Right atrium auricular region (tissue), 2 donors: ENCODE measurements at regions not wholly inside any gene's neighbourhood (a gene's known extent, or its start where the extent isn't known, plus 50 kb on each side); places are given as distances from the start of the nearest gene placed in this dataset.

Experiments
- DNase-seq: peaks from one replicate; pipeline ENCODE4 v3.0.0-alpha.2; 2019; ENCODE audit warnings: low spot score
- H3K27ac ChIP-seq, 2 donors: fragments of 200-600 bp; sonication (generic); 1 replicate in 1 of 2; 2 replicates in 1 of 2; pipeline ENCODE4 v1.5.1; 2016 to 2019
- H3K27me3 ChIP-seq, 2 donors: fragments of 200-600 bp; sonication (generic); one replicate each; pipeline versions ENCODE4 v1.5.1 to v1.6.0; 2017 to 2019
- H3K36me3 ChIP-seq: fragments of 200-600 bp; sonication (generic); one replicate; pipeline ENCODE4 v1.5.1; 2016
- H3K4me1 ChIP-seq, 2 donors: fragments of 200-600 bp; sonication (generic); one replicate each; pipeline versions ENCODE4 v1.5.1 to v1.6.0; 2017 to 2019
- H3K4me3 ChIP-seq, 2 donors: fragments of 200-600 bp; sonication (generic); 1 replicate in 1 of 2; 2 replicates in 1 of 2; pipeline ENCODE4 v1.5.1; 2017 to 2019; ENCODE audit warnings: mild to moderate bottlenecking in 1 of 2, moderate library complexity in 1 of 2
- H3K9me3 ChIP-seq, 2 donors: fragments of 200-600 bp; sonication (generic); one replicate each; pipeline ENCODE4 v1.5.1; 2019
- CTCF ChIP-seq, 2 donors: fragments of 200-600 bp; sonication (generic); IDR thresholded peaks; one replicate each; pipeline ENCODE4 v1.5.1; 2019; ENCODE audit warnings: antibody characterized with exemption in 2 of 2

- no peak overlapping the region for H3K27ac ChIP-seq
- H3K36me3 ChIP-seq = no peaks in the 10 kb centered on the region
- no peaks in the 10 kb centered on the region for H3K4me1 ChIP-seq
- no peak for DNase-seq
- peaks cover 0 to under 1% of the 10 kb centered on the region in 2 donors for H3K9me3 ChIP-seq
- no peak overlapping the region for H3K4me3 ChIP-seq
- no peaks in the 10 kb centered on the region for H3K27me3 ChIP-seq
- TF ChIP-seq CTCF (IDR thresholded peaks at IDR 0.05) = no peak
Observed at GRCh38 chr13:94776300-94776699, 64.0 kb upstream of the SOX21 start.

- Histone ChIP-seq H3K27ac (no peak overlapping the region), H3K9me3 (no peaks in the 10 kb centered on the region), H3K4me3 (no peak overlapping the region), H3K36me3 (no peaks in the 10 kb centered on the region), H3K4me1 (no peaks in the 10 kb centered on the region), H3K27me3 (no peaks in the 10 kb centered on the region)
- DNase-seq = no peak
- no peak for TF ChIP-seq CTCF (IDR thresholded peaks at IDR 0.05)
Observed at GRCh38 chr13:94765814-94766213, 53.5 kb upstream of the SOX21 start.

GRCh38 chr13:94764576-94765321 lies 52.4 kb upstream of the SOX21 start:
- Histone ChIP-seq H3K4me1 (no peaks in the 10 kb centered on the region), H3K27me3 (no peaks in the 10 kb centered on the region), H3K36me3 (no peaks in the 10 kb centered on the region), H3K9me3 (no peaks in the 10 kb centered on the region), H3K27ac (no peak overlapping the region), H3K4me3 (no peak overlapping the region)
- no peak for TF ChIP-seq CTCF (IDR thresholded peaks at IDR 0.05)
- no peak for DNase-seq
